ENCODE measurements at regions not wholly inside any gene's neighbourhood (a gene's known extent, or its start where the extent isn't known, plus 50 kb on each side); places are given as distances from the start of the nearest gene placed in this dataset.

DNA sequence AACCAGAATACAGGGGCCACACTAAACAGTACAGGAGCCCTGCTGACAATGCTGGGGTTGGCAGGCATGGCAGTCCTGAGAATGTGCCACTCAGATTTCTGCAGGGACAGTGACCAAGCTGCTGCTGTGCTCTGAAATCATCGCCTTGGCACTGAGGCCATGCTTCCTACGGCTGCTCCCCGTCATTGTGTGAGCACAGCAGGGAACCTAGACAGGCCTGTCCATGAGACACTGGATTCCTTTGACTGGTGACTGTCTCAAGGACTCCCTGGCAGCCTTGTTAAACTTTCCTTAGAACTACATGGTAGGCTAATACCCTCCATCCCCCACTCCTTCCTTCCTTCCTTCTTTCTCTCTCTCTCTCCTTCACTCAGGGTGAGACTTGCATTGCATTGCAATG lies 111.4 kb downstream of the LUZP4 start:
- no peak for TF ChIP-seq CTCF (conservative IDR thresholded peaks at IDR 0.05; ENCODE audit: low read depth, low read length)
- no peak for TF ChIP-seq EZH2 (IDR thresholded peaks at IDR 0.05; ENCODE audit: low read length, unreplicated experiment)
- no peak for TF ChIP-seq EZH2phosphoT487 (IDR thresholded peaks at IDR 0.05; ENCODE audit: borderline replicate concordance, low read length)

Measured in PC-3 (cell line).